VCaP (cell line): ENCODE measurements at regions not wholly inside any gene's neighbourhood (a gene's known extent, or its start where the extent isn't known, plus 50 kb on each side); places are given as distances from the start of the nearest gene placed in this dataset.

Experiments
- H3K27ac ChIP-seq: fragments of 450-650 bp; 2 replicates; pipeline ENCODE4 v1.5.1; 2017
- TF ChIP-seq, protein P1 (sequence below): fragments of 450-650 bp; conservative IDR thresholded peaks from 2 replicates; pipeline ENCODE4 v1.5.1; 2017; ENCODE audit warnings: mild to moderate bottlenecking, moderate library complexity

DNA sequence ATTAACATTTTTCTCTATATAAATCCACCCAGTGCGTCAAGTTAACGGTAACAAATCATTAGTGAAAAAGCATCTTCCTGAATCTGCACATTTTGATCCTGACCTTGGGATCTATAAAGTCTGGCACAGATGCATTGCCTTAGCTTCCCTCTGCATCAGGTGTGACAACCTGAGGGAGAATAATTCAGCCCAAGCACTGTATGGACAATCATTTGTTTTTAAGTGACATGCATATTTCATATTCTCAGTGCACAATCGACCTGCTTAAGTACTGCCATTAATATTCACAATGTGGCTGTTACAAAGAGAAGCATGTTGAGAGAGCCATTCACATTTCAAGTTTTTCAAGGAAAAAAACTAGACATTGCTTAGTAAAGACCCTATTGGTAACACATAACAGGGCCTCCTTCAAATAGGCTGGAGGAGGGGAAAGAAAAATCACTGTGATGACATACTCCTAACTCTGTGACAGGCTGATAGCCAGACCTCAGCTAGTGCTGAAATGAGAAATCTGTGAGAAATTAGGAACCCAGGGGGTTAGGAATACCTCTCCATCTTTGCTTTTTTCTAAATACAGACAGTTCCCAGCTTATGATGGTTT lies 505.3 kb upstream of the CDH5 start:
- TF ChIP-seq, protein P1, sequence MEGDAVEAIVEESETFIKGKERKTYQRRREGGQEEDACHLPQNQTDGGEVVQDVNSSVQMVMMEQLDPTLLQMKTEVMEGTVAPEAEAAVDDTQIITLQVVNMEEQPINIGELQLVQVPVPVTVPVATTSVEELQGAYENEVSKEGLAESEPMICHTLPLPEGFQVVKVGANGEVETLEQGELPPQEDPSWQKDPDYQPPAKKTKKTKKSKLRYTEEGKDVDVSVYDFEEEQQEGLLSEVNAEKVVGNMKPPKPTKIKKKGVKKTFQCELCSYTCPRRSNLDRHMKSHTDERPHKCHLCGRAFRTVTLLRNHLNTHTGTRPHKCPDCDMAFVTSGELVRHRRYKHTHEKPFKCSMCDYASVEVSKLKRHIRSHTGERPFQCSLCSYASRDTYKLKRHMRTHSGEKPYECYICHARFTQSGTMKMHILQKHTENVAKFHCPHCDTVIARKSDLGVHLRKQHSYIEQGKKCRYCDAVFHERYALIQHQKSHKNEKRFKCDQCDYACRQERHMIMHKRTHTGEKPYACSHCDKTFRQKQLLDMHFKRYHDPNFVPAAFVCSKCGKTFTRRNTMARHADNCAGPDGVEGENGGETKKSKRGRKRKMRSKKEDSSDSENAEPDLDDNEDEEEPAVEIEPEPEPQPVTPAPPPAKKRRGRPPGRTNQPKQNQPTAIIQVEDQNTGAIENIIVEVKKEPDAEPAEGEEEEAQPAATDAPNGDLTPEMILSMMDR: no peak
- no peak overlapping the region for H3K27ac ChIP-seq

DNA sequence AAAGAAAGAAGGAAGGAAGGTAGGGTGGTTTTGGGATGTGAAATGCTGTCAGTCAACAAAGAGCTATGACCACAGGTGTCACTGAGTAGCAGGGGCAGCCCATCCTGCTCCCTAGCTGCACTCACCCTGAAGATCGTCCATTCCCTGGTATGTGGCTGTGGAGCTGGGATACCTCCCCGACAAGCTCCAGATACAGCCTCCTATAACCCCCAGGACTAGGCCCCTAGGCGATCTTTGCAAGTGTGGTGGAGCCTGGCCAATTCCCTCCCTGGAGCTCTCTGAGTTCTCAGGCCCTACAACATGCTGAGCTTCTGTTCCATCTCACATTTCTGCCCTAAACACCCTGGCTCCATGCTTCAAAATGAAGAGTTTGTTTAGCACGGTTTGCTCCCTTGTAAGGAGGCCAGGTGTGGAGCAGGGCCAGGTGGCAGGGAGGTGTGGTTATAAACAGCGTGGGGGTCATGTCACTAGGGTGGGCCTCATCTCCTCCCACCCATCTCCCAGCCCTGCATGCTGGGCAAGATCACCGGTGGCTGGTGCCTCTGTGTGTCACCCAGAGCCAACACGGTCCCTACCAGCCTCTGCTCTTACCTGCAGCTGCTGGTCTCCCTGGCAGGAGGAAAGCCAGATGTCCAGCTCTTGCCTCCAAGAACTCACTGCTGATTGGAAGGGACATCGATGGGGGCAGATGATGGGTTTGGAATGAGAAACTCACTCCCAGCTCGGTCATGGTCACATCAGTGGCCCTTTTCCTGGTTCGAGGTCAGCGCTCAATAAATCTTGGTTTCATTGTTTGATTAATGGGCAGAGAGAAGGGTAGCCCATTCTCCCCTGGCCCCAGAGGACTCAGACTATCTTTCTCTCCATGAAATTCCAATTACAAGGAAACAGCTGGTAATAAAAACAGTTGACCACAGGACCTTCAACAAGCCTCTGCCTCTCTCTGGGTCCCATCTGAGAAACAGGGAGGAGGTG lies 511.0 kb upstream of the CDH5 start:
- TF ChIP-seq, protein P1: no peak
- H3K27ac ChIP-seq: no peak overlapping the region

DNA sequence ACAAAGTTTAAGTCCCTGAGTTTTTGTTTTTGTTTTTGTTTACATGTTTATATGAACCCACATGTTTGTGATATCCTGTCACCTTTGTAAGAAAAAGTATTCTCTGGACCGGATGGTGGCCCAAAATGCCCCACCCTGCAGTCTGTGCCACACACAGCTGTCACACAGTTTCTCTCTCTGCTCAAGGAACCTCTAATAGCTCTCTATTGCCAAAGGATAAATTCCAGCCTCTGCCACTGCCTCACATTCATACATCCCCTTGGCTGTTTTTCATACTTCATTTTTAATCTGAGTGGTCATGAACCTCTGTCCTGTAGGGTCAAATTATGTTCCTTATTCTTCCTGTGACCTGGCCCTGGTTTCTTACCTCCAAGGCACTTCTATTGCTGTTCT lies 520.3 kb upstream of the CDH5 start:
- TF ChIP-seq, protein P1: no peak

DNA sequence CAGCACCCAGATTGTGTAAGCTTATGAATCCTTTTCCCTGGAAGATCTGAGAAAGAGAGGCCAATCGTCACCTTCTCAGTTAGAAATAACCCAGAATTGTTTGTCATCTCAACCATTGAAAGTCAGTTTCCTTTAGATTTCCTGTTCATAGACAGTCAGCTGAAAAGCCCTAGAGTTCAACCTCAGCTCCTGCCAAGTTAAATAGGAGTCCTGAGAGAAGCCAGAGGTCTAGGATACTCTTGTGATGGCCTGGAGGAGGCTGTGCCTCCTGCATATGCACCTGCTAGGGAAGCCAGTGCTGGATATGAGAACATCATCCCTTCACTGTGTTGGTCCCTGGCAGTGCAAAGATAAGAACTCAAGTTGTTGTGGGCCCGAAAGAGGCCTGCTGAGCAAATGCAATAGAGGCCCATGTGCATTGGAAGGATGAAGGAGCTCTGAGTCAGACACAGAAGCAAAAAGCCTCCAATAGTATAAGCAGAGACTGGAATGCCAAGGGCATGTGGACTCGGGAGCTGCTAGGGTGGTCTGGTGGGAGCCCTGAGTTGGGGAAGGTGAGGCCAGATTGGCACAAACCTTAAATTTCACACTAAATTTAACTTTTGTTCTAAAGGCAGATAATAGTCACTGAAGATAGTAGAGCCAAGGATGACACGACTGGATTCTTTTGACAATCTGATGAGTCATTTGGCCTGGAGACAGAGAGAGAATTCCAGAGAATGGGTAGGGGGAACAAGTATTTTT lies 520.9 kb upstream of the CDH5 start:
- H3K27ac ChIP-seq: no peak overlapping the region
- TF ChIP-seq, protein P1: no peak

More for the DNA sequence above, 520.3 kb upstream of the CDH5 start:
- H3K27ac ChIP-seq: no peak overlapping the region

DNA sequence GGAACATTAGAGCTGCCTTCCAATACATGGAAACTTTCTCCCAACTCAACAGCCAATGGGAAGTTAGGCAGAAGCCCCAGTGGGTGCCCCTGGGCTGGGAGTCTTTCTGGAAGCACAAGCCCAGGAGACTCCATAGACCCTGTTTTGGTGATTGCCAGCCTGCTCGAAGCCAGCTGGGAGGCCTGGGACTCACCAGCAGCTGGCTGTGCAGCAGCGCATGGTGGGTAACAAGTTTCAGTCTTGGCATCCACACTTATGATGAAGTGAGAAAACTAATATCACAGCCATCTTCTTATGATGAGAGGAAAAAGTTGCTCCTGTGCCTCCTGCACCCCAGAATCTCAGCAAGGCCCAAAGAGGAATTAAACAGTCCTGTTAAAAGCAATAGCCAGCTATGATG lies 522.5 kb upstream of the CDH5 start:
- H3K27ac ChIP-seq: no peak overlapping the region
- TF ChIP-seq, protein P1: no peak

DNA sequence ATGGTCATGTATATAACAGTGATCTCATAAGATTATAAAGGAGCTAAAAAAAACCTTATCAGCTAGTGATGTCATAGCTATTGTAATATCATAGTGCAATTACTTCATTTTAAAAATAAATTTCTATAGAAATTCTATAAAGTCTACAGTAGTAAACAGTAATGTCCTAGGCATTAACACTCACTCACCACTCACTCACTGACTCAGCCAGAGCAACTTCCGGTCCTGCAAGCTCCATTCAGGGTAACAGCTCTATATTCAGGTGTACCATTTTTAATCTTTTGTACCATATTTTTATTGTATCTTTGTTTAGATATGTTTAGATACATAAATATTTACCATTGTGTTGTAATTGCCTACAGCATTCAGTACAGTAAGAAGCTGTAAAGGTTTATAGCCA lies 524.4 kb upstream of the CDH5 start:
- no peak overlapping the region for H3K27ac ChIP-seq
- TF ChIP-seq, protein P1: no peak

DNA sequence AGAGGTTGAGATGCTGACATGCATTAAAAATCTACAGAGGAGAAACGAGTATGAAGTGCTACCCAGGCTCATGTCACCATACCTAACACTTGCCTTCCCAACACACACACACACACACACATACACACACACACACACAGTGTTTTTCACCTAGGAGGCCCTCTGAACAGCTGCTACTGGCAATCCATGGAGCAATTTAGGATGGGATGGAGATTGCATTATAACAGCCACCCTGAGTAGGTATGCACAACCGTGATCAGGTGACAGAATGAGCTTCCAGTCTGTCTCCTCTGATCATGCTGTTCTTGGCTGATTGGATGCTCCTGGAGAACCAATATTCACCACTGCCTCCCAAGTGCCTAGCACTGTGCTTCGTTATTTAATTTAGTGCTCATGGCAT lies 528.5 kb upstream of the CDH5 start:
- H3K27ac ChIP-seq: no peak overlapping the region
- TF ChIP-seq, protein P1: no peak
